Vagina (tissue), 2 donors: ENCODE measurements at regions not wholly inside any gene's neighbourhood (a gene's known extent, or its start where the extent isn't known, plus 50 kb on each side); places are given as distances from the start of the nearest gene placed in this dataset.

Experiments used
- DNase-seq, 2 donors: peaks; one replicate each; pipeline ENCODE4 v3.0.0-alpha.2; 2017; ENCODE audit errors: extremely low spot score in 2 of 2
- H3K27ac ChIP-seq: fragments of 200-600 bp; sonication (generic); one replicate; pipeline ENCODE4 v1.5.1; 2019
- H3K27me3 ChIP-seq: fragments of 200-600 bp; sonication (generic); one replicate; pipeline ENCODE4 v1.5.1; 2019
- H3K36me3 ChIP-seq, 2 donors: fragments of 200-600 bp; sonication (generic); one replicate each; pipeline ENCODE4 v1.5.1; 2017 to 2019
- H3K4me1 ChIP-seq: fragments of 200-600 bp; sonication (generic); one replicate; pipeline ENCODE4 v1.5.1; 2019
- H3K4me3 ChIP-seq, 2 donors: fragments of 200-600 bp; sonication (generic); 1 replicate in 1 of 2; 2 replicates in 1 of 2; pipeline ENCODE4 v1.5.1; 2016 to 2019
- H3K9me3 ChIP-seq: fragments of 200-600 bp; sonication (generic); one replicate; pipeline ENCODE4 v1.5.1; 2019
- CTCF ChIP-seq, 3 experiments: fragments of 450-650 bp in 2 of 3; fragments of 200-600 bp in 1 of 3; sonication (generic) in 1 of 3; IDR thresholded peaks; one replicate each; pipeline ENCODE4 v1.5.1; 2017 to 2019; ENCODE audit warnings: antibody characterized with exemption in 3 of 3, mild to moderate bottlenecking in 2 of 3, moderate library complexity in 2 of 3
- POLR2A ChIP-seq, 2 donors: fragments of 450-650 bp; IDR thresholded peaks; one replicate each; pipeline ENCODE4 v1.6.1; 2017; ENCODE audit warnings: antibody characterized with exemption in 2 of 2, mild to moderate bottlenecking in 2 of 2, moderate library complexity in 2 of 2
- POLR2AphosphoS5 ChIP-seq, 2 donors: sonication (generic); formaldehyde crosslinking; IDR thresholded peaks; one replicate each; pipeline ENCODE4 v1.9.0; 2017; ENCODE audit warnings: antibody characterized with exemption in 2 of 2, mild to moderate bottlenecking in 2 of 2, low read depth in 1 of 2; ENCODE audit not compliant: insufficient read depth in 1 of 2
- intact Hi-C: fragments of 100-400 bp; cut with DNase I; formaldehyde crosslinking; loops from one replicate; pipeline ENCODE4 v1.15.1; 2023

DNA sequence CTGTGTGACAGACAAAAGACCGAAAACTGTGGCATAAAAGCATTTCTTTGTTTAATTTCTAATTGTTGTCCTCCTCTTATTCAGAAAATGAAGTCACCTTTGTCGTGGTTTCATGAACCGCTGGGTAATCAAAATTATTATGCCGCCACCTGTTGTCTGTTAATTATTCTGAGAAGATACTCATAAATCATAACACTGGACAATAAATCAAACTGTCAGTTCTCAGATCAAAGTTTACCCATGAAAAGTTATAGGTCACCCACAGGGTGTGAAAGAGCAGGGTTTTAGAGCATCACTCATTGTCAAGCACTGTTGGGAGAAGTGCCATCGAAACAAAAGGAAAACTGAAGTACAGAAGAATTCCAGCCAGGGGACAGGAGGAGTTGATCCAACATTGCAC lies 474.3 kb downstream of the NR2F2 start:
- TF ChIP-seq POLR2A (IDR thresholded peaks at IDR 0.05) (no peak), CTCF (IDR thresholded peaks at IDR 0.05) (no peak), POLR2AphosphoS5 (IDR thresholded peaks at IDR 0.05; ENCODE audit: insufficient read depth in 1 of 2, low read depth in 1 of 2) (no peak)
- H3K4me1 ChIP-seq, result no peaks in the 10 kb centered on the region
- no peak for DNase-seq
- H3K27ac ChIP-seq, result no peak overlapping the region
- no peaks in the 10 kb centered on the region for H3K36me3 ChIP-seq
- H3K9me3 ChIP-seq, result no peaks in the 10 kb centered on the region
- H3K27me3 ChIP-seq, result no peaks in the 10 kb centered on the region
- no peak overlapping the region for H3K4me3 ChIP-seq
- intact Hi-C loops, result no loop called here

DNA sequence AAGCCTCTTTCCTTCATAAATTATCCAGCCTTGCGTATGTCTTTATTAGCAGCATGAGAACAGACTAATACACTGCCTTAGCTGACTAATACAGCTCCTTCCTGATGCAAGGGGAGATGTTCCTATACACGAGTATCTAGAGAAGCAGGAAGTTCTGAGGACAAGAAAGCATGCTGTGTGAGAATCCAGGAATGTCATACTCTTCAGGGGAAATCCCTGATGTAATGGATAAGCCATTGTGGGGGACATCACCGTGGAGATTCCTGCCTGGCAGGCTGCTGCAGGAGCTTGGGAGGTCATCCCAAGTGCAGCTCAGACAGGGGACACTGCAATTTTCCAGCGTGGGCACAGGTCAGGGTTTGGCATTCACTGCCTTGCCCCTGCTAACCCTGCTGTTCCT lies 476.9 kb downstream of the NR2F2 start:
- H3K4me1 ChIP-seq, result no peaks in the 10 kb centered on the region
- intact Hi-C loops, result no loop called here

DNA sequence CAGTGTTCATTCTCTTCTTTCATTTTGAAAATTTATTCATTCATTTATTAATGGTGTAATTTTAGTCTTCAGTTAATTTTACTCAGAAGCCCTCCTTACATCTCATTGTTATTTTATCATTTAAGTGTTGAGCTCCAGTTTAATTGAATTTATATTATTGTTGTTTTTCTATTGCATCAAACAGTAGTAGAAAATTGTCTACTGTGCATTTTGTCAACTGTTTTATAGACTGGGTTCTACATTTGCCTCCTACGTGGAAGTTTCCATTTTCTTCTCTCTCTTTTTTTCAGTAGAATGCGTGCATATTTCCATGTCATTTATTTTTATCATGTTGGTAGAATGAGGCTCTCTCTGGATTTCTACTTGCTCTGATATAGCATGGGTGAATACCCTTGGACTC lies 487.4 kb downstream of the NR2F2 start:
- no peak for DNase-seq
- Histone ChIP-seq H3K9me3 (no peaks in the 10 kb centered on the region), H3K27ac (no peak overlapping the region), H3K4me3 (no peak overlapping the region), H3K4me1 (no peaks in the 10 kb centered on the region), H3K27me3 (no peaks in the 10 kb centered on the region), H3K36me3 (no peaks in the 10 kb centered on the region)
- TF ChIP-seq CTCF (IDR thresholded peaks at IDR 0.05) (no peak), POLR2A (IDR thresholded peaks at IDR 0.05) (no peak), POLR2AphosphoS5 (IDR thresholded peaks at IDR 0.05; ENCODE audit: insufficient read depth in 1 of 2, low read depth in 1 of 2) (no peak)
- intact Hi-C loops, result no loop called here

More for the DNA sequence above, 476.9 kb downstream of the NR2F2 start:
- H3K27ac ChIP-seq, result no peak overlapping the region
- no peaks in the 10 kb centered on the region for H3K9me3 ChIP-seq
- no peaks in the 10 kb centered on the region for H3K27me3 ChIP-seq
- H3K36me3 ChIP-seq, result no peaks in the 10 kb centered on the region
- DNase-seq, result no peak
- no peak overlapping the region for H3K4me3 ChIP-seq
- TF ChIP-seq CTCF (IDR thresholded peaks at IDR 0.05) (no peak), POLR2A (IDR thresholded peaks at IDR 0.05) (no peak), POLR2AphosphoS5 (IDR thresholded peaks at IDR 0.05; ENCODE audit: insufficient read depth in 1 of 2, low read depth in 1 of 2) (no peak)

- no peak overlapping the region for H3K27ac ChIP-seq
- intact Hi-C loops, result no loop called here
- no peaks in the 10 kb centered on the region for H3K9me3 ChIP-seq
- TF ChIP-seq POLR2AphosphoS5 (IDR thresholded peaks at IDR 0.05; ENCODE audit: insufficient read depth in 1 of 2, low read depth in 1 of 2) (no peak), POLR2A (IDR thresholded peaks at IDR 0.05) (no peak), CTCF (IDR thresholded peaks at IDR 0.05) (no peak)
- no peaks in the 10 kb centered on the region for H3K36me3 ChIP-seq
- no peak overlapping the region for H3K4me3 ChIP-seq
- DNase-seq, result no peak
- no peaks in the 10 kb centered on the region for H3K4me1 ChIP-seq
- H3K27me3 ChIP-seq, result no peaks in the 10 kb centered on the region
Observed at GRCh38 chr15:96818861-96819260, 488.4 kb downstream of the NR2F2 start.

DNA sequence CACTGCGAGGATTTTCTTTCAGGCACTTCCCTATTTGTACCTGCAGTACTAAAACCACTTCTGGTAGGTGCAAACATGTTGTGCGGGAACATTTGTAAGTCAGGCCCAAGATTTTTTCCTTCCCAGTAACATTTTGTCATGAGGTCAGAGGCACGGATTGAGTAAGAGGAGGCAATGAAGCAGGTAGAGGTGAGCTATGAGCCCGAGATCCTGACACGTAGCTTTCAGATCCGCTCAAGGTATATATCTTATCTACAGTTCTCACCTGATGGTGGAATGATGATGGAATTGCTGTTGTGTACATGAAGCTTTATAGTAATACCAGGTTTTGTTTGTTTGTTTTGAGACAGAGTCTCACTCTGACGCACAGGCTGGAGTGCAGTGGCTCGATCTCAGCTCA lies 497.5 kb downstream of the NR2F2 start:
- no peak for TF ChIP-seq POLR2A (IDR thresholded peaks at IDR 0.05)
- TF ChIP-seq POLR2AphosphoS5 (IDR thresholded peaks at IDR 0.05; ENCODE audit: insufficient read depth in 1 of 2, low read depth in 1 of 2), result no peak
- no peak for TF ChIP-seq CTCF (IDR thresholded peaks at IDR 0.05)
- H3K36me3 ChIP-seq, result no peaks in the 10 kb centered on the region
- intact Hi-C loops, result no loop called here
- DNase-seq, result no peak
- H3K27me3 ChIP-seq, result no peaks in the 10 kb centered on the region
- H3K4me1 ChIP-seq, result no peaks in the 10 kb centered on the region
- no peak overlapping the region for H3K4me3 ChIP-seq
- no peak overlapping the region for H3K27ac ChIP-seq
- H3K9me3 ChIP-seq, result no peaks in the 10 kb centered on the region
